OCI-LY7 (cell line): ENCODE measurements at regions not wholly inside any gene's neighbourhood (a gene's known extent, or its start where the extent isn't known, plus 50 kb on each side); places are given as distances from the start of the nearest gene placed in this dataset.

Experiments used
- CTCF ChIP-seq: fragments of 200-600 bp; sonication (generic); conservative IDR thresholded peaks from 2 replicates; pipeline ENCODE4 v1.5.1; 2014; ENCODE audit warnings: mild to moderate bottlenecking, antibody characterized with exemption, low read length, moderate library complexity, mixed read lengths
- EZH2phosphoT487 ChIP-seq: fragments of 200-600 bp; sonication (generic); IDR thresholded peaks from 2 replicates; pipeline ENCODE4 v1.6.1; 2018; ENCODE audit warnings: low read depth, borderline replicate concordance, mild to moderate bottlenecking, mixed run types, antibody characterized with exemption, low read length, moderate library complexity, mixed read lengths

DNA sequence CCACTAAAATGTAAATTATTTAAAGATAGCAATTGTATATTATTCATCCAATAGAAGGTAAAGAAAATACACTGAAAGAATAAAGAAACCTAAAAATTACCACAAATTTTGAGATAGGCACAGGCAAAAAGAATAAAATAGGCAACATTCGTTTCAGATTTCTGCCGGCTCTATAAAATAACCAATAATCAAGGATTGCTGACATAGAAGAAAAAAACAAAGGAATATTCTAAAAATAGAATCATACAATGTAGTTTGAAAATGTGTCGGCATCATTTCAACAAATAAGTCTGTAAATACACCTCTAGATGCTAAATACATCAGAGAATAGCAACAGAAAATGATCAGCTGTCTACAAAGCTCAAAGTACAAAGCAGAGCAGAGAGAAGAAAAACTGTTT, 973.3 kb downstream of the EPHA7 start:
- TF ChIP-seq CTCF (no peak), EZH2phosphoT487 (no peak)
